ENCODE measurements at regions not wholly inside any gene's neighbourhood (a gene's known extent, or its start where the extent isn't known, plus 50 kb on each side); places are given as distances from the start of the nearest gene placed in this dataset.
A peak's percentile ranks its signal among the peaks of the same experiment; 100 is the strongest.
"Not testable (repeated sequence)": the region's sequence is repeated elsewhere in the genome, so short reads cannot be mapped to it uniquely, and the experiment has no call there.

DNA sequence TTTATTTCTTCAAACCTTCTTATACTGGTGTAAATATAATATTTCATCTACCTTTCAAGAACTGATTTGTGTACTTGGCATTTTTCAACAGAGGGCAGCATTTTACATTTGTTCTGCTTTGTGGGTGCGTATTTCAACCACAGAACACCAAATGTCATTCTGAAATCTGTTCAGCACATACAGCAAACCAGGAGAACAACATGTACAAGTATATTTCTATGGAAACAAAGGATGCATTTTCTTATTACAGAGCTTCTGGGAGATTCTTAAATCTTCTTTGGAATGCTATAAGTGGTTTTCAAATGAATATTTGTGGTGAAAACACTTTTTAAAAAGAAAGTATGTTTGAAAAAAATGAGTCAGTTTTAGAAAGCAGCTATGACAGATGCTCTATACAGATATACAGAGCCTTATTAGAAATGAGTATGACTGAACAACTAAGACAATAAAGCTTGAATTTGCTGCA is 946.0 kb downstream of the FAM181B start:
- H3K4me1 Mint-ChIP-seq: peaks cover 3% of the 10 kb centered on the region

DNA sequence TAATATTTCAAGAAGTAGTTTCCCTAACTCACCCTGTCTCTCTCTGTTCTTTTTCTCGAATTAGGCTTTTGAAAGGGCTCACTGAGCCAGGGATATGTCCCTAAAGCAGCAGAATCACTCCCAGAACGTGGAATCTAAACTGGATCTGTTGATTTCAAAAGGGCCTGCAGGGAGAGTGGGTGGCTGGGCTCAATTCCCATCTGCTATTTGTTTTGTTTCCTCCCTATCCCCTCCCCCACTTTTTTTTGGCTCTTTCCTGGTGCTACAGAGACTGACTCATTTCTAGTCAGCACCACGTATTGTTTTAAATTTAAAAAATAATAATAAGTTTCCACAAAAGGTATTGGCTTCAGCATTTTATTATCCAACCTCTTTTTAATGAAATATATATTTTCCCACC is 961.5 kb downstream of the FAM181B start:
- Mint-ChIP-seq H3K27ac (no peak overlapping the region), H3K27me3 (no peaks in the 10 kb centered on the region), H3K4me3 (no peak overlapping the region), H3K36me3 (no peaks in the 10 kb centered on the region), H3K4me1 (no peaks in the 10 kb centered on the region), H3K9me3 (no peaks in the 10 kb centered on the region)
- ATAC-seq (ENCODE audit: low read depth): no peak
- DNase-seq: no peak
- POLR2A ChIA-PET: no interaction called here

More for the DNA sequence above, 946.0 kb downstream of the FAM181B start:
- Mint-ChIP-seq H3K36me3 (no peaks in the 10 kb centered on the region), H3K27me3 (peaks cover 2% of the 10 kb centered on the region), H3K9me3 (no peaks in the 10 kb centered on the region), H3K27ac (no peak overlapping the region), H3K4me3 (no peak overlapping the region)
- ATAC-seq (ENCODE audit: low read depth): peak; percentile 79
- DNase-seq: no peak
- POLR2A ChIA-PET: interaction anchor here (0.7 to 0.8 kb wide), 2 partner anchors 81 to 1498 kb away, joined by 3 read pairs; no protein-coding TSS in a partner anchor

DNA sequence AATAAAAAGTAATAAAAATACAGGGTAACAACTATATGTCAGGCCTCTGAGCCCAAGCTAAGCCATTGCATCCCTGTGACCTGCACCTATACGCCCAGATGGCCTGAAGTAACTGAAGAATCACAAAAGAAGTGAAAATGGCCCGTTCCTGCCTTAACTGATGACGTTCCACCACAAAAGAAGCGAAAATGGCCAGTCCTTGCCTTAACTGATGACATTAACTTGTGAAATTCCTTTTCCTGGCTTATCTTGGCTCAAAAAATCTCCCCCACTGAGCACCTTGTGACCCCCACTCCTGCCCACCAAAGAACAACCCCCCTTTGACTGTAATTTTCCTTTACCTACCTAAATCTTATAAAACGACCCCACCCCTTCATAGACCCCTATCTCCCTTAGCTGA is 963.8 kb downstream of the FAM181B start:
- POLR2A ChIA-PET, H3K27ac Mint-ChIP-seq, H3K4me3 Mint-ChIP-seq: not testable (repeated sequence)

DNA sequence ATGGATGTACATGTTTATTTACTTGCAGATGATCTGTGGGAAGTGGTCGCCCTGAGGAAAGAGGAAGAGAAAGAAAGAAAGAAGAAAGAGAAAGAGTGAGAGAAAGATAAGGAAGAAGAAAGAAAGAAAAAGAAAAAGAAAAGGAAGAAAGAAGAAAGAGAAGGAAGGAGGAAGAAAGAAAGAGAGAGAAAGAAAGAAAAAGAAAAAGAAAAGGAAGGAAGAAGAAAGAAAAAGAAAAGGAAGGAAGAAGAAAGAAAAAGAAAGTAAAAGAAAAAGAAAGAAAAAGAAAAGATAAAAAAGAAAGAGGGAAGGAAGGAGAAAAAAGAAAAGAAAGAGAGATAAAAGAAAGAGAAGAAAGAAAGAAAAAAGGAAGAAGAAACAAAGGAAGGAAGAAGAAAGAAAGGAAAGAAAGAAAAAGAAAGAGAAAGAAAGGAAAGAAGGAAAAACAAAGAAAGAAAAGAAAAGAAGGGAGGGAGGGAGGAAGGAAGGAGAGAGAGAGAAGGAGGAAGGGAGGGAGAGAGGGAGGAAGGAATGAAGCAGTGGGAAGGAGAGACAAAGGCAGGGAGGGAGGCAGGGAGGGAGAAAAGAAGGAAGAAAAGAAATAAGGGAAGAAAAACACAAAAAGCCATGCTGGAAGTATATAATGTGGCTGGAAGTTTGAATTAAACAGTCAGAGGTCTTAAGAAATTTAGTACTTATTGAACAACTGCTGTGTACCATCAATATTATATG is 976.6 kb downstream of the FAM181B start:
- peak overlapping the region; percentile 31 for H3K27ac Mint-ChIP-seq
- POLR2A ChIA-PET: no interaction called here
- ATAC-seq (ENCODE audit: low read depth) (no peak), DNase-seq (no peak)
- H3K9me3 Mint-ChIP-seq: no peaks in the 10 kb centered on the region
- H3K4me1 Mint-ChIP-seq: no peaks in the 10 kb centered on the region
- H3K27me3 Mint-ChIP-seq: peaks cover 12% of the 10 kb centered on the region
- no peak overlapping the region for H3K4me3 Mint-ChIP-seq
- no peaks in the 10 kb centered on the region for H3K36me3 Mint-ChIP-seq

More for the DNA sequence above, 963.8 kb downstream of the FAM181B start:
- not testable (repeated sequence) for ATAC-seq (ENCODE audit: low read depth); H3K9me3 Mint-ChIP-seq; H3K36me3 Mint-ChIP-seq; H3K4me1 Mint-ChIP-seq; DNase-seq; H3K27me3 Mint-ChIP-seq

DNA sequence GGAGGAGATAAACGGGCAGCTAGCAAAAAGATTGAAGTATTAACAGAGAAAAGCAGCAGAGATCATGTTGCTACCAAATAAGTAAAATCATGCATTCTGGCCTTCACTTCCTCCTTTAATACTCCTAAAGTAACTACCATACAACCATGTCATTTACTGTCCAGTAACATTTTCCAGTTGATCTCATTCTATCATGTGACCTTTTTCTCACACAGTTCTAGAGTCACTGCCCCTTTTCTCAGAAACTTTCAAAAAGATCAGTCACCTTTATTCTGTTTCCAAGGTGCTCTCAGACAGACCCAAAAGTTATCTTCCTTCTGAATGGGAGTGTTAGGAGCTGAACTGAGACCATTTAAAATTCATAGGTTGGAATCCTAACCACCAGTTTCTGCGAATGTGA is 984.4 kb downstream of the FAM181B start:
- no peak for DNase-seq
- POLR2A ChIA-PET: no interaction called here
- Mint-ChIP-seq H3K36me3 (no peaks in the 10 kb centered on the region), H3K4me1 (no peaks in the 10 kb centered on the region), H3K27me3 (peaks cover 3% of the 10 kb centered on the region), H3K4me3 (no peak overlapping the region), H3K9me3 (no peaks in the 10 kb centered on the region), H3K27ac (no peak overlapping the region)
- ATAC-seq (ENCODE audit: low read depth): no peak

DNA sequence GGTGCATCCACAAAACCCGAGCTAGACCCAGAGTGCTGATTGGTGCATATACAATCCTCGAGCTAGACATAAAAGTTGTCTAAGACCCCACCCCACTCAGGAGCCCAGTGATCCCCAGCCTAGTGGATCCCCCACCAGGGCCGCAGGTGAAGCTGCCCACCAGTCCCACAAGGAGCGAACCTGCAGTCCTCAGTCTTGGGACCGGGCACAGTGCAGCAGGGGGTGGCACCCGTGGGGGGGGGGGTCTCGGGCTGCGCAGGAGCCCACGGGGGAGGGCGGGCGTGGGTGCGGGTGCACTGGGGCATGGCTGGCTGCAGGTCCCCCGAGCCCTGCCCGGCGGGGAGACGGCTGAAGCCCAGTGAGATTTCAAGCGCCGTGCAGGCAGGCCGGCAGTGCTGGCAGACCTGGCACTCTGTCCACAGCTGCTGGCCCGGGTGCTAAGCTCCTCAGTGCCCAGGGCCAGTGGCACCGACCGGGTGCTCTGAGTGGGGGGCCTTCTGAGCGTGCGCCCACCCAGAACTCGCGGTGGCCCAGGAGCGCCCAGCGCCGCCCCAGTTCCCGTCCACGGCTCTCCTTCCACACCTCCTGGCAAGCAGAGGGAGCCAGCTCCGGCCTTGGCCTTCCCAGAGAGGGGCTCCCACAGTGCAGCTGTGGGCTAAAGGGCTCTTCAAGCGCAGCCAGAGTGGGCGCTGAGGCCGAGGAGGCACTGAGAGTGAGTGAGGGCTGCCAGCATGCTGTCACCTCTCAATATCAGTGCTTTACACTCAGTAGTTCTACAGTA is 989.1 kb downstream of the FAM181B start:
- no peak overlapping the region for H3K27ac Mint-ChIP-seq
- H3K9me3 Mint-ChIP-seq: no peaks in the 10 kb centered on the region
- H3K4me1 Mint-ChIP-seq: no peaks in the 10 kb centered on the region
- H3K4me3 Mint-ChIP-seq: no peak overlapping the region
- DNase-seq: no peak
- peaks cover 3% of the 10 kb centered on the region for H3K27me3 Mint-ChIP-seq
- H3K36me3 Mint-ChIP-seq: no peaks in the 10 kb centered on the region
- POLR2A ChIA-PET: no interaction called here
- ATAC-seq (ENCODE audit: low read depth): no peak

DNA sequence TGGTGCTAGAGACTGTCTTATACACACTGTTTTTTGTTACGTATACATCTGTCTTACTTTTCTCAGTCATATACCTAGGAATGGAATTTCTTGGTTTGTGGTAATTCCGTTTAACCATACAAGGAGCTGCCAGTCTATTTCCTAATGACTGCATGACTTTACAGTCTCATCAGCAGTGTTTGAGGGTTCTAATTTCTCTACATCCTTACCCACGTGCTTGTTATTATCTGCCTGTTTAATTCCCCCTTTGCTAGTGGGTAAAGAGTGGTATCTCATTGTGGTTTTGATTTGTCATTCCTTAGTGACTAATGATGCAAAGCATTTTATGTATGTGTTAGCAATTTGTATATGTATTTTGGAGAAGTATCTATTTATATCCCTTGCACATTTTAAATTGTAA is 1008.0 kb downstream of the FAM181B start:
- Mint-ChIP-seq H3K36me3 (no peaks in the 10 kb centered on the region), H3K4me1 (no peaks in the 10 kb centered on the region), H3K27ac (no peak overlapping the region), H3K9me3 (peaks cover 6% of the 10 kb centered on the region), H3K27me3 (no peaks in the 10 kb centered on the region), H3K4me3 (no peak overlapping the region)
- POLR2A ChIA-PET: no interaction called here
- ATAC-seq (ENCODE audit: low read depth): no peak
- no peak for DNase-seq

DNA sequence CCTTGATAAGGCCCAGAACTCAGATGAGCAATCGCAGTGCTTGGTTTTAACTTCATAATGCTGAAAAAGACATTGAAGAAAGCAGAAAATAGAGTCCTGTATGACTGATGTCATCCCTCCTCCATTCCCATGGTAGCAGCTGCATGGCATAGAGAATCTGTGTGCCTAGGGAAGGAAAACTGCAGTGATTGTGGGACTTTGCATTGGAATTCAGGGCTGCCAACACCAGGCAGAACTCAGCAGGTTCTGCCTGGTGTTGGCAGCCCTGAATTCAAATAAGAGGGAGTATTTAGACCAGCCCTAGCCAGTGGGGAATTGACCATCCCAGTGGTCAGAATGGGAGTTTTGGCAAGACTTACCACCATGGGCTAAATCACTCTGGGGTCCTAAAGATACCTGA is 1016.0 kb downstream of the FAM181B start:
- DNase-seq: no peak
- POLR2A ChIA-PET: no interaction called here
- no peaks in the 10 kb centered on the region for H3K27me3 Mint-ChIP-seq
- no peak for ATAC-seq (ENCODE audit: low read depth)
- no peaks in the 10 kb centered on the region for H3K9me3 Mint-ChIP-seq
- H3K27ac Mint-ChIP-seq: no peak overlapping the region
- no peaks in the 10 kb centered on the region for H3K4me1 Mint-ChIP-seq
- no peak overlapping the region for H3K4me3 Mint-ChIP-seq
- H3K36me3 Mint-ChIP-seq: no peaks in the 10 kb centered on the region

DNA sequence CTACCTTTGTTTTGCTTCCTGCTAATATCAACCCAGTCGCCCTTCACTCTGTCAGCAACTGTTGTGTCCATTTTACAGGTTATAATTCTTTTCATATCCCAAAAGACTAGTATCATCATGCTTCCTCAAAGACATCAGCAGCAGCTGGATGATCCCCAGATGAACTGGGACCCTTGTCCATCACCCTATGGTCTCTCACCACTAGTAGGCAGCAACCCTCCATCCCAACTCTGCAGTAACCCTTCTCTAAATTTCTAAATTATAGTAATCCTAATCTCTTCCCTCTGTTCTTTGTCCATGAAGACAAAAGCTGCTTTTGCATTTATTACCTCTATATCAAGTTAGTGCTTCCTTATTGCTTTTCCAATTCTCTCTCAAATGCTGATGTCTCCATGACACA is 1025.8 kb downstream of the FAM181B start:
- Mint-ChIP-seq H3K4me3 (no peak overlapping the region), H3K27me3 (no peaks in the 10 kb centered on the region), H3K9me3 (peaks cover 2% of the 10 kb centered on the region), H3K27ac (no peak overlapping the region), H3K36me3 (no peaks in the 10 kb centered on the region), H3K4me1 (no peaks in the 10 kb centered on the region)
- DNase-seq: no peak
- POLR2A ChIA-PET: no interaction called here
- ATAC-seq (ENCODE audit: low read depth): no peak

DNA sequence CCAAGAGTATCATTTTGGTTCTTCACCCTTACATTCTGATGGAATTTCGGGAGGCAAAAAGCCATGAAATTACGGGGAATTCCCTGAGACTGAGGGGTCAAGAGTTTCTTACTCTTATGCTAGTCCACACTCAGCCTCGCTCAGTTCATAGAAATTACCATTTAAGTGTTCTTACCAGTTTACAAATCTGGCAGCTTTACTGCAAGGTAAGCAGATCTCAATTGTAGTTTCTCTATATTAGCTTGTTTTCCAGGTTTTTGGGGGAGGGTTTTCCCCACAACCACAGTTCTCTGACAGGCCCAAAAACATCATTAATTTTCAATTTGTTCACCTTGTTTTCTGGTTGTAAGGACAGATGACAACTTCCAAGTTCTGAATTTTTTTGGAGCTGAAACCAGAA is 1028.4 kb downstream of the FAM181B start:
- H3K9me3 Mint-ChIP-seq: peaks cover 7% of the 10 kb centered on the region
- H3K4me1 Mint-ChIP-seq: no peaks in the 10 kb centered on the region

DNA sequence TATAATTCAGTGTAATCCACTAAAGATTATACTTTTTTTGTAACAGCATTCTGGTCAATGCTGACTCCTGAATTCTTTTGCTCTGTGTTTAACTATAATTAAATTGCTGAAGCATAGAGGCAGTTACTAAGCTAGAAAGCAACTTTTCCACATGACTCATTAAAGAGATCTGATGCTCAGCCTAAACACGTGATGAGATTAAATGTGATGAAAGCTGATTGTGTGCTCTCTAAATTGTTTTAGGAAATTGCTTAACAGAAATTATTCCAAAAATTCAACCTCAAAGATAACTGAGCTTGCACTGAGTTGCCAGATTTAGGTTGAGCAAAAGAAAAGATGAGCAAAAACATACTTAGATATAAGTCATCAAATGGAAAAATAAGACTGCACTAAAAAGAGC is 1033.6 kb downstream of the FAM181B start:
- Mint-ChIP-seq H3K27me3 (no peaks in the 10 kb centered on the region), H3K9me3 (peaks cover 14% of the 10 kb centered on the region), H3K27ac (no peak overlapping the region), H3K4me3 (no peak overlapping the region), H3K4me1 (no peaks in the 10 kb centered on the region), H3K36me3 (no peaks in the 10 kb centered on the region)
- ATAC-seq (ENCODE audit: low read depth): no peak
- POLR2A ChIA-PET: no interaction called here
- DNase-seq: no peak

More for the DNA sequence above, 1028.4 kb downstream of the FAM181B start:
- Mint-ChIP-seq H3K36me3 (no peaks in the 10 kb centered on the region), H3K27me3 (no peaks in the 10 kb centered on the region), H3K4me3 (no peak overlapping the region), H3K27ac (no peak overlapping the region)
- DNase-seq (no peak), ATAC-seq (ENCODE audit: low read depth) (no peak)
- POLR2A ChIA-PET: interaction anchor here (0.9 kb wide), 1 partner anchor 8 kb away, joined by 3 read pairs; no protein-coding TSS in a partner anchor

DNA sequence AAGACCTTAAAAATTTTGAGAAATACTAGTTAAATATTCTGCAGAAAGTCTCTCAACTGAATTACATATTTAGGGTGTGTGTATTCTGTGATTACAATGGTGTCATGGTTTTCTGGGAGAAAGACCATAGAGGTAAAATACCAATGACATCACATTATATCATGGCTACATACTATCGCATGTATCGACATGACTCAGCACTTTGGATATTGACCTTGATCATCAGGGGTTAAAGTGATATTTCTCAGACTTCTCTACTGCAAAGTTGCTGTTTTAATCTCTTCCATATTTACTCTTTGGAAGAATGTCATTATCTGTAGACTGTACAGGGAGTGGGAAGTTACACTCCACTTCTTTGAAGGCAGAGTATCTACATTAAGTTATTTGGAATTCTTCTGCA is 1046.6 kb downstream of the FAM181B start:
- no peaks in the 10 kb centered on the region for H3K36me3 Mint-ChIP-seq
- H3K4me1 Mint-ChIP-seq: no peaks in the 10 kb centered on the region
- no peak overlapping the region for H3K4me3 Mint-ChIP-seq
- POLR2A ChIA-PET: no interaction called here
- DNase-seq: no peak
- no peaks in the 10 kb centered on the region for H3K9me3 Mint-ChIP-seq
- ATAC-seq (ENCODE audit: low read depth): no peak
- no peak overlapping the region for H3K27ac Mint-ChIP-seq
- H3K27me3 Mint-ChIP-seq: no peaks in the 10 kb centered on the region

DNA sequence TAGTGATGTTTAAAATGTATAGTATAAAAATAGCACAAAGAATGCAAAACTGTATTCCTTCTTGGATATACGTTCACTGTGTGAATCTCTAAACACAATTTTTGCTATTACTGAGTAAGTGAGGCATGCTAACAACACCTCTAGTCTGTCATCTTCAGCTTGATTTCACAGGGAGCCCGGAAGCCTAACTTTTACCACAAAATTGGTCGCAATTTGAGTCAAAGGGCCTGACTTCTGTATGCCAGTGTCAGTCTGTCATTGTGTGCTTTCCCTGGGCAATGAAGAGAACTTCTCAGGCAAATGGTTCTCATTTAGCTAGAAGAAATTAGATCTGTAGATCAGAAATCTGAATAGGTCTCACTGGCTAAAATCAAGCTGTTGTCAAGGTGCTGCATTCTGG is 1059.5 kb downstream of the FAM181B start:
- no peak for ATAC-seq (ENCODE audit: low read depth)
- POLR2A ChIA-PET: no interaction called here

DNA sequence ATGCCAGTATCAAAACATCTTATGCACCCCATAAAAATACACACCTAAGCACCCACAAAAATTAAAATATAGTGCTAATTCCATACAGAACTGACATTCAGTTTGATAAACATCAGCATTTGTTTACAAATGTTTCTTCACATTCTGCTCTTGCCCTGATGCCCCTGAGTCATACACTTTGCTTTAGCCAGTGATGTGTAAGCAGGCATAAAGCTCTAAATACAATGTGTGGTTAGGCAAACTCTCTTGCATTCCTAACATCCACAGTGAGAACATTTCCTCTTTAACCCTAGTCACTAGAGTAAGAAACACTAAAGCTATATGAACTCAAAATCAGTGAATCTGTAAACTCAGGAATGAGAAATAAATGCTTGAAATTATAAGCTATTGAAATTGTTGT is 1060.7 kb downstream of the FAM181B start:
- ATAC-seq (ENCODE audit: low read depth) (no peak), DNase-seq (no peak)
- H3K4me3 Mint-ChIP-seq: no peak overlapping the region
- H3K36me3 Mint-ChIP-seq: no peaks in the 10 kb centered on the region
- POLR2A ChIA-PET: no interaction called here
- no peaks in the 10 kb centered on the region for H3K27me3 Mint-ChIP-seq
- H3K4me1 Mint-ChIP-seq: no peaks in the 10 kb centered on the region
- no peak overlapping the region for H3K27ac Mint-ChIP-seq
- no peaks in the 10 kb centered on the region for H3K9me3 Mint-ChIP-seq

More for the DNA sequence above, 1059.5 kb downstream of the FAM181B start:
- no peaks in the 10 kb centered on the region for H3K36me3 Mint-ChIP-seq
- no peak overlapping the region for H3K27ac Mint-ChIP-seq
- no peak for DNase-seq
- H3K4me1 Mint-ChIP-seq: no peaks in the 10 kb centered on the region
- H3K9me3 Mint-ChIP-seq: no peaks in the 10 kb centered on the region
- H3K4me3 Mint-ChIP-seq: no peak overlapping the region
- H3K27me3 Mint-ChIP-seq: no peaks in the 10 kb centered on the region
